GM10248 (cell line): ENCODE measurements at regions not wholly inside any gene's neighbourhood (a gene's known extent, or its start where the extent isn't known, plus 50 kb on each side); places are given as distances from the start of the nearest gene placed in this dataset.

Experiments used
- CTCF ChIA-PET: fragments of 300-600 bp; sonication (Branson Sonifier 250); formaldehyde crosslinking; extraction: SDS; loops from one replicate; lab custom pipeline; 2021; ENCODE audit warnings: antibody characterized with exemption; lab: Yijun Ruan, JAX
- POLR2A ChIA-PET: fragments of 350-650 bp; sonication (Branson Sonifier 250); formaldehyde crosslinking; extraction: SDS; loops from one replicate; lab custom pipeline; 2020; ENCODE audit warnings: antibody characterized with exemption; lab: Yijun Ruan, JAX
- DNase-seq: peaks from one replicate; pipeline ENCODE4 v3.0.0; 2012; ENCODE audit errors: extremely low spot score
- TF ChIP-seq, protein P1 (sequence below): IDR thresholded peaks from 2 replicates; pipeline ENCODE4 v1.5.1; 2012; ENCODE audit warnings: mild to moderate bottlenecking, low read depth; ENCODE audit errors: extremely low read depth, missing control alignments, control extremely low read depth

- CTCF ChIA-PET, result no interaction called here
- POLR2A ChIA-PET, result no interaction called here
- TF ChIP-seq, protein P1, sequence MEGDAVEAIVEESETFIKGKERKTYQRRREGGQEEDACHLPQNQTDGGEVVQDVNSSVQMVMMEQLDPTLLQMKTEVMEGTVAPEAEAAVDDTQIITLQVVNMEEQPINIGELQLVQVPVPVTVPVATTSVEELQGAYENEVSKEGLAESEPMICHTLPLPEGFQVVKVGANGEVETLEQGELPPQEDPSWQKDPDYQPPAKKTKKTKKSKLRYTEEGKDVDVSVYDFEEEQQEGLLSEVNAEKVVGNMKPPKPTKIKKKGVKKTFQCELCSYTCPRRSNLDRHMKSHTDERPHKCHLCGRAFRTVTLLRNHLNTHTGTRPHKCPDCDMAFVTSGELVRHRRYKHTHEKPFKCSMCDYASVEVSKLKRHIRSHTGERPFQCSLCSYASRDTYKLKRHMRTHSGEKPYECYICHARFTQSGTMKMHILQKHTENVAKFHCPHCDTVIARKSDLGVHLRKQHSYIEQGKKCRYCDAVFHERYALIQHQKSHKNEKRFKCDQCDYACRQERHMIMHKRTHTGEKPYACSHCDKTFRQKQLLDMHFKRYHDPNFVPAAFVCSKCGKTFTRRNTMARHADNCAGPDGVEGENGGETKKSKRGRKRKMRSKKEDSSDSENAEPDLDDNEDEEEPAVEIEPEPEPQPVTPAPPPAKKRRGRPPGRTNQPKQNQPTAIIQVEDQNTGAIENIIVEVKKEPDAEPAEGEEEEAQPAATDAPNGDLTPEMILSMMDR, result no peak
- no peak for DNase-seq
Observed at GRCh38 chr20:40920291-40920690, 108.3 kb upstream of the TOP1 start.

DNA sequence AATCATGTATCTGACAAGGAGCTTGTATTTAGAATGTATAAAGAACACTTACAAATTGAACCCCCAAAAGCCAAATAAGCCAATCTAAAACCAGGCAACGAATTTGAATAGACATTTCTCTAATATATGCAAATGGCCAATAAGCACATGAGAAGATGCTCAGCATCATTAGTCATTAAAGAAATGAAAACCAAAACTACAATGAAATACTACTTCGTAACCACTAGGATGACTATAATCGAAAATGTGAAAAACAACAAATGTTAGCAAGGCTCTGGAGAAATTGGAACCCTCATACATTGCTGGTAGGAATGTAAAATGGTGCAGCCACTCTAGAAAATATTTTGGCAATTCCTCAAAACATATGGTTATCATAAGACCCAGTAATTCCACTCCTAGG is 105.8 kb upstream of the TOP1 start:
- ChIA-PET CTCF (no interaction called here), POLR2A (no interaction called here)
- no peak for DNase-seq
- TF ChIP-seq, protein P1, result no peak

DNA sequence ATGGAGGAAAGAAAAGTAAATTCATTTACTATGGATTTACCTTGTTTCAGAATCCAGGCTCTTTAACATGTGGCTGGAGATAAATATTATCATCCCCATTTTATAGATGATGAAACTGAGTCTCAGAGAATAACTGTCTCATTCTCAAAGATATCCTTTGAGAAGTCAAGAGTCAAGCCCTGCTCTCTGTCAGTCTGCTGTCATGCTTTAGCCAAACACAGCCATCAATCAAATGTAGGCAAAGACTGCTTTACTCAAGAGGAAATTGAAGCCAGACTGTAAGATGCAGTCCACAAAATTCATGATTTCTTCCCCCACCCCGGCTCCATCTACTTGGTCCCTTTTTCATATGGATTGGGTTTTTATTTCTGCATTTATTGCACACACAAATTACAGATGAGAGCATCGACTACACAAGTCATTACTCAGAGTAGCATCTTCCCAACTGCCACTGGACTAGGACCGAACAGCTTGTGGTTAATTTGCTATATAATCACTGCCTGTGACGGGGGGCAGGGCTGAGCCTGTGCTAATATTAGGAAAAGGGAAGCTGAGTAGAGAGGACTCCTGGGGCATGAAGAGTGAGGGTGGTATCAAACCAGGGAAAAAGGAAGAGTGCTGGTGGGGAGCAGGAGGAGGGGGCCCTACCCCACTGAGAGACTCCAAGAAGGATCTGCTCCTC is 102.7 kb upstream of the TOP1 start:
- DNase-seq, result no peak
- TF ChIP-seq, protein P1, result no peak
- ChIA-PET POLR2A (no interaction called here), CTCF (no interaction called here)

GRCh38 chr20:40926928-40927327 is 101.7 kb upstream of the TOP1 start:
- TF ChIP-seq, protein P1, result no peak
- ChIA-PET POLR2A (no interaction called here), CTCF (no interaction called here)
- no peak for DNase-seq

- no peak for DNase-seq
- POLR2A ChIA-PET, result no interaction called here
Observed at GRCh38 chr20:40930561-40930960, 98.1 kb upstream of the TOP1 start.

GRCh38 chr20:40931410-40932044 is 97.1 kb upstream of the TOP1 start:
- POLR2A ChIA-PET, result no interaction called here

More at GRCh38 chr20:40930561-40930960, 98.1 kb upstream of the TOP1 start:
- TF ChIP-seq, protein P1, result no peak
- CTCF ChIA-PET, result no interaction called here

More at GRCh38 chr20:40931410-40932044, 97.1 kb upstream of the TOP1 start:
- CTCF ChIA-PET, result interaction anchor here (0.8 kb wide), 1 partner anchor 15 kb away, joined by 3 read pairs; no protein-coding TSS in a partner anchor
- no peak for DNase-seq
- TF ChIP-seq, protein P1, result no peak
